Aorta (tissue), 5 donors: ENCODE measurements at regions not wholly inside any gene's neighbourhood (a gene's known extent, or its start where the extent isn't known, plus 50 kb on each side); places are given as distances from the start of the nearest gene placed in this dataset.

Experiments used
- ATAC-seq: fragments of 200-7000 bp; cut with Tn5 transposase; one replicate; pipeline ENCODE4 v1.9.1; 2022; ENCODE audit warnings: moderate library complexity; ENCODE audit not compliant: low FRiP score
- DNase-seq, 2 donors: peaks; one replicate each; pipeline ENCODE4 v3.0.0-alpha.2; 2020
- H3K27ac ChIP-seq, 2 donors: one replicate each; pipeline ENCODE4 v1.5.1; 2013; ENCODE audit warnings: low read length in 2 of 2, mild to moderate bottlenecking in 2 of 2, moderate library complexity in 2 of 2, control low read depth in 1 of 2, inconsistent platforms in 1 of 2, low read depth in 1 of 2
- H3K27me3 ChIP-seq, 2 donors: one replicate each; pipeline ENCODE4 v1.6.1; 2013; ENCODE audit warnings: control low read depth in 1 of 2, low read length in 1 of 2, mild to moderate bottlenecking in 1 of 2, moderate library complexity in 1 of 2; ENCODE audit not compliant: insufficient read depth in 2 of 2, control insufficient read depth in 1 of 2
- H3K36me3 ChIP-seq, 2 donors: one replicate each; pipeline ENCODE4 v1.6.1; 2013; ENCODE audit warnings: control low read depth in 1 of 2, low read length in 1 of 2, mild to moderate bottlenecking in 1 of 2; ENCODE audit not compliant: insufficient read depth in 2 of 2, control insufficient read depth in 1 of 2
- H3K4me1 ChIP-seq, 2 donors: one replicate each; pipeline ENCODE4 v1.6.1; 2013; ENCODE audit warnings: low read length in 2 of 2, control low read depth in 1 of 2, mild to moderate bottlenecking in 1 of 2, moderate library complexity in 1 of 2; ENCODE audit not compliant: insufficient read depth in 2 of 2, control insufficient read depth in 1 of 2
- H3K4me3 ChIP-seq, 2 donors: one replicate each; pipeline ENCODE4 v1.5.1; 2013; ENCODE audit warnings: low read length in 2 of 2, control low read depth in 1 of 2, mild to moderate bottlenecking in 1 of 2
- H3K9me3 ChIP-seq: one replicate; pipeline ENCODE4 v1.6.1; 2013; ENCODE audit warnings: mild to moderate bottlenecking, low read length; ENCODE audit not compliant: control insufficient read depth
- WGBS, 2 donors: extraction: QIAGEN DNeasy Blood & Tissue Kit; methylation state at CpG; one replicate each; pipeline ENCODE4 v1.1.7; 2013; 5-methylcytosine and 5-hydroxymethylcytosine counted together
- intact Hi-C, 2 donors: fragments of 100-400 bp; cut with DNase I; formaldehyde crosslinking; loops; one replicate each; pipeline versions ENCODE4 v1.14.2 to v1.15.0; 2022
- donor health status: healthy with polysubstance abuse.
- donor health status: Bipolar disorder and iron deficiency.
- donor health status: DM: no; HTN: no; CAD: no.
- donor health status: DM: no; HTN: no; CAD: no.
- donor health status: DM: yes; HTN: yes; CAD: no.

GRCh38 chr15:62809968-62810260 lies 232.6 kb upstream of the TPM1 start:
- Histone ChIP-seq H3K27me3 (no peaks in the 10 kb centered on the region), H3K4me3 (no peak overlapping the region), H3K9me3 (no peaks in the 10 kb centered on the region), H3K4me1 (no peaks in the 10 kb centered on the region), H3K36me3 (peaks cover 0 to 3% of the 10 kb centered on the region in 2 donors), H3K27ac (no peak overlapping the region)
- no peak for ATAC-seq
- WGBS, 2 donors: 91 to 92% methylated on average over 8 of the region's 8 CpGs
- DNase-seq: no peak
- intact Hi-C loops: no loop called here

DNA sequence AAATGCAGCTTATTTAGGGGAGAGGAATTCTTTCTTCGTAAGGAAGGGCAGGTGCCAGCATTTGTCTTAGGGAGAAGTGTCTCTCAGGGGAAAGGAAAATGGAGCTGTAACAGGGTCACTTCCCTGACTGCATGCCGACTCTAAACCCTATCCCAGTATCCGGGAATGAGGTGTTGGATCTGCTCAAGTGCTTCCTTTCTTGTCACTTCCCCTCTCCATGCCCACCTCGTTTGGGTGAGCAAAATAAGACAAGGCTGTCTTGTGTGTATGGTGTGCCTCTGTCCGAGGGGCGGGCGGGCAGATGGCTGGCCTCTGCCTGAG lies 230.1 kb upstream of the TPM1 start:
- intact Hi-C loops: no loop called here
- Histone ChIP-seq H3K27ac (no peak overlapping the region), H3K36me3 (no peaks in the 10 kb centered on the region), H3K27me3 (no peaks in the 10 kb centered on the region), H3K4me3 (no peak overlapping the region), H3K4me1 (no peaks in the 10 kb centered on the region), H3K9me3 (no peaks in the 10 kb centered on the region)
- DNase-seq: no peak
- WGBS, 2 donors: 86% methylated on average over 7 of the region's 7 CpGs
- ATAC-seq: no peak

GRCh38 chr15:62816342-62817069 lies 226.0 kb upstream of the TPM1 start:
- intact Hi-C loops: no loop called here
- WGBS, 2 donors: 19 to 30% methylated on average over 4 of the region's 4 CpGs
- no peak for ATAC-seq

GRCh38 chr15:62818691-62819090 lies 223.9 kb upstream of the TPM1 start:
- H3K4me3 ChIP-seq: no peak overlapping the region
- DNase-seq (no peak), ATAC-seq (no peak)
- no peaks in the 10 kb centered on the region for H3K9me3 ChIP-seq
- intact Hi-C loops: no loop called here
- H3K27me3 ChIP-seq: no peaks in the 10 kb centered on the region
- 68 to 97% methylated on average over 1 of the region's 1 CpG for WGBS, 2 donors
- H3K36me3 ChIP-seq: peaks cover 5 to 8% of the 10 kb centered on the region in 2 donors
- no peaks in the 10 kb centered on the region for H3K4me1 ChIP-seq
- no peak overlapping the region for H3K27ac ChIP-seq

More at GRCh38 chr15:62816342-62817069, 226.0 kb upstream of the TPM1 start:
- peaks cover 5 to 8% of the 10 kb centered on the region in 2 donors for H3K36me3 ChIP-seq
- H3K27ac ChIP-seq: no peak overlapping the region
- no peaks in the 10 kb centered on the region for H3K9me3 ChIP-seq
- DNase-seq: no peak
- no peaks in the 10 kb centered on the region for H3K4me1 ChIP-seq
- H3K27me3 ChIP-seq: no peaks in the 10 kb centered on the region
- H3K4me3 ChIP-seq: no peak overlapping the region

DNA sequence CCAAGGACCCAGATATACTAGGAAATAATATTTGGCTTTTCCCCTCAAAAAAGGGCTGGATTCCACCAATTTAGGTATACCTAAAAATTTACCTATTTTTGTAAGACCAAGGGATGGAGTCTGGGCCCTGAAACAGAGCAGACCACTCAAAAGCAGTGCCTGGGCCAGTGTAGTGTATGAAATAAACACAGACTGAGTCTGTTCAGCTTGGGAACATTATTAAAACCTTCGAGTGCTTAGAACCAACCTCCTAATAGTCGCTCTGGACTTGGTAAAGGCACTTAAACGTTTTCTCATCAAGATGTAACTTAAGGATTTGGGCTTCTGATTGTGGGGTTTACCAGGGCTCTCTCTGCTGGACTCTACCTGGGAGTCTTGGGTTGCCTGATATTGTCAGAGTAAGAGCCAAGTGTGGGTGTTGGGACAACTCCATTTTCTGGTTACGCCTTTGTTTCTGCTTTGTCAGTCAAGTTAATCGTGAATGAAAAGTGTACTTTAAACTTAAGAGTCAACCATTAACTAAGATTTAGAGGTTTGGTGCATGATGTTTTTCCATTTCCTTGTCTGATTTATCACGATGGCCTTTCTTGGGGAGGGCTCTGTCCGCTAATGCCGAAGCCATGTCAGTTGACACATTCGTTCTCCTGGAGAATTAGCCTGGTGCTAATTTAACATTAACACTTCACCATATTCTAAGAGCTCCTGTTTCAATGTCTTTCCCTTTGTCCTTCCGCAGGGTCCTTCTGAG lies 221.0 kb upstream of the TPM1 start:
- H3K27me3 ChIP-seq: no peaks in the 10 kb centered on the region
- intact Hi-C loops: no loop called here
- WGBS, 2 donors: 87 to 88% methylated on average over 10 of the region's 10 CpGs
- H3K4me1 ChIP-seq: no peaks in the 10 kb centered on the region
- no peak for DNase-seq
- H3K27ac ChIP-seq: no peak overlapping the region
- peaks cover 5 to 8% of the 10 kb centered on the region in 2 donors for H3K36me3 ChIP-seq
- ATAC-seq: no peak
- no peaks in the 10 kb centered on the region for H3K9me3 ChIP-seq
- H3K4me3 ChIP-seq: no peak overlapping the region

GRCh38 chr15:62822228-62822627 lies 220.3 kb upstream of the TPM1 start:
- H3K4me3 ChIP-seq: no peak overlapping the region
- intact Hi-C loops: no loop called here
- peaks cover 5 to 8% of the 10 kb centered on the region in 2 donors for H3K36me3 ChIP-seq
- 72 to 77% methylated on average over 4 of the region's 4 CpGs for WGBS, 2 donors
- H3K27me3 ChIP-seq: no peaks in the 10 kb centered on the region
- no peaks in the 10 kb centered on the region for H3K9me3 ChIP-seq
- no peaks in the 10 kb centered on the region for H3K4me1 ChIP-seq
- H3K27ac ChIP-seq: no peak overlapping the region
- ATAC-seq: no peak
- no peak for DNase-seq

DNA sequence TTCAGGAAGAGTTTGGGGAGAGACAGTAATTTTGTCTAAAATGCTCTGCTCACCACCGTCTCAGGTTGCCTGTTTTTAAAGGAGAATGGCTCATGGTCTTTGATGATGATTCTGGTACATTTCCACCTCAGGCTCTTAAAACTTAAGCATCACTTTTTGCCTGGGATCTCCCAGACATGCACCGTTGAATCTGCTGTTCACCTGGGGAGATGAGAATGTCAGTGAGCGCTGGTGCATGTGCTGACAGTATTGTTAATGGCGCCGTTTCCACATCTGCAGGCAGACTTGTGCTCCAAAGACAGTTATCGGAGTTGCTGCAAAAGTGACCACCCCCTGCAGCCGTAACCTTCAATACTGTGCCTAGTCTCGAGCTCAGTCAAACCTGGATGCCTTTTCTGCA lies 219.0 kb upstream of the TPM1 start:
- 89 to 91% methylated on average over 8 of the region's 8 CpGs for WGBS, 2 donors
- DNase-seq (no peak), ATAC-seq (no peak)
- H3K36me3 ChIP-seq: peaks cover 5 to 8% of the 10 kb centered on the region in 2 donors
- no peaks in the 10 kb centered on the region for H3K4me1 ChIP-seq
- no peak overlapping the region for H3K4me3 ChIP-seq
- intact Hi-C loops: no loop called here
- no peaks in the 10 kb centered on the region for H3K9me3 ChIP-seq
- no peaks in the 10 kb centered on the region for H3K27me3 ChIP-seq
- H3K27ac ChIP-seq: no peak overlapping the region

GRCh38 chr15:62824111-62825015 lies 218.2 kb upstream of the TPM1 start:
- H3K9me3 ChIP-seq: no peaks in the 10 kb centered on the region
- H3K27ac ChIP-seq: no peak overlapping the region
- H3K36me3 ChIP-seq: peaks cover 5 to 8% of the 10 kb centered on the region in 2 donors
- intact Hi-C loops: no loop called here
- no peaks in the 10 kb centered on the region for H3K27me3 ChIP-seq
- H3K4me1 ChIP-seq: no peaks in the 10 kb centered on the region
- no peak for ATAC-seq
- no peak for DNase-seq
- no peak overlapping the region for H3K4me3 ChIP-seq
- 51 to 55% methylated on average over 2 of the region's 2 CpGs for WGBS, 2 donors
